HuH-7 (cell line): ENCODE measurements at regions not wholly inside any gene's neighbourhood (a gene's known extent, or its start where the extent isn't known, plus 50 kb on each side); places are given as distances from the start of the nearest gene placed in this dataset.

Source experiments
- DNase-seq: peaks from one replicate; pipeline ENCODE4 v3.0.0; 2011; ENCODE audit warnings: low spot score

DNA sequence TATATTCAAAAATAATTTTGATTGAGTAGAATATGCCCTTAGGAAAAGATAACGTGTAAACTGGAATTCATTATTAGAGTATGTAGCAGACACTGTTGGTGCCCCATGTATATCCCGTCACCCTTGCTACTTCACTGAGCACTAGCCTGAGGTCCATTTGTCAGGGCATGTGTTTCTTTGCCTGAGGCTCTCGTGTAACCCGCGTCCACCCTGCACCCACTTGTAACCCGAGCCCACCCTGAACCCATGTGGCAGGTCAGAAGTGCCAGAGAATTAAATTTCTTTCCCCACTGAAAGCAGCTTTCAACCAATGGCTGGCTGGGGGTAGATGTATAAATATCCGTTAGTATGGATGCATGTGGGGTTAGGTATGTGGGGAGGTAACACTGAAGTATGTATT, 474.2 kb upstream of the ZNF385D start:
- no peak for DNase-seq

DNA sequence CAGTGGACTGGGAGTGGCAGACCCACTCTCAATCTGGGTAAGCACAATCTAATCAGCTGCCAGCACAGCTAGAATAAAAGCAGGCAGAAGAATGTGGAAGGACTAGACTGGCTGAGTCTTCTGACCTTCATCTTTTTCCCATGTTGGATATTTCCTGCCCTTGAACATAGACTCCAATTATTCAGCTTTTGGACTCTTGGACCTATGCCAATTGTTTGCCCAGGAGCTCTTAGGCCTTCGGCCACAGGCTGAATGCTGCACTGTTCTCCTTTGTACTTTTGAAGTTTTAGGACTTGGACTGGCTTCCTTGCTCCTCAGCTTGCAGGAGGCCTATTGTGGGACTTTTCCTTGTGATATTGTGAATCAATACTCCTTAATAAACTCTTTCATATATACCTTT, 477.7 kb upstream of the ZNF385D start:
- DNase-seq, result no peak

DNA sequence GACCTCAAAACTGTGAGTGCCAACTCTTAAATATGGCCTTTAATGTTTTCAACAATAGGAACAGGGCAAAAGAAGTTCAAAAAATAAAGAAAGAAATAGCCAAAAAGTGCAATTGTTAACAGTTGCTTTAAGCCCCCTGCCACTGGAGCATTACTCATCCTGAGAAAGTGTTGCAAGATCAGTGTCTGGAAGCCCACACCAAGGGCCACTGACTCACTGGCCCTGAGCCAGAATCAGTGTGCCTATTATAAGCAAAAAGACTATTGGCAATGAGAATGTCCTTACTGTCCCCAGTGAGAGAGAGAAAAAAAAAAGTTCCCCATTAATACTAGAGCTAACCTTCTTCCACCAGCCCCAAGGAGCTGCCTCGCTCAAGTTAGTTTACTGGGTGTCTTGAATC, 480.1 kb upstream of the ZNF385D start:
- DNase-seq, result no peak

DNA sequence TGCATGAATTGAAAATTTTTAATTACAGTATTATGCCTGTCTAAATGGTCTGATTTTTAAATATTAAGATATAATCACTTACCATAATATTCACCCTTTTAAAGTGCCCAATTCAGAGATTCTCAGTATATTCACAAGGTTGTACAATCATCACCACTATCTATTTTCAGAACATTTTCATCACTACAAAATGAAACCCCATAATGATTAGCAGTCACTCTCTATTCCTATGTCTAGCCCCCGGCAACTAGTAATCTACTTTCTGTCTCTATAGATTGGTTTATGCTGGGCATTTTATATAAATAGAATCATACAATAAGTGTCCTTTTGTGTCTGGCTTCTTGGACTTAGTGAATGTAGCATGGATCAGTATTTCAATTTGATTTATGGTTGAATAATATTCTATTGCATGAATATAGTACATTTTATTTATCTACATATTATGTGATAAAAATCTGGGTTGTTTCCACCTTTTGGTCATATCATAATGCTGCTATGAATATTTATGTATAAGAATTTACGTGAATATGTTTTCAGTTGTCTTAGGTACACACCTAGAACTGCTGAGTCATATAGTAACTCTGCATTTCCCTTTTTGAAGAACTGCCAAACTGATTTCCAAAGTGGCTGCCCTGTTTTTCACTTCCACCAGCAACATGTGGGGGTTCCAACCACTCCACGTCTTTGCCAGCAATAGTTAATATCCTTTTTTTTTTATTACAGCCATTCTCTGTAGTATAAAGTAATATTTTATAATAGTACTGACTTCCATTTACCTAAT, 485.7 kb upstream of the ZNF385D start:
- DNase-seq, result no peak

DNA sequence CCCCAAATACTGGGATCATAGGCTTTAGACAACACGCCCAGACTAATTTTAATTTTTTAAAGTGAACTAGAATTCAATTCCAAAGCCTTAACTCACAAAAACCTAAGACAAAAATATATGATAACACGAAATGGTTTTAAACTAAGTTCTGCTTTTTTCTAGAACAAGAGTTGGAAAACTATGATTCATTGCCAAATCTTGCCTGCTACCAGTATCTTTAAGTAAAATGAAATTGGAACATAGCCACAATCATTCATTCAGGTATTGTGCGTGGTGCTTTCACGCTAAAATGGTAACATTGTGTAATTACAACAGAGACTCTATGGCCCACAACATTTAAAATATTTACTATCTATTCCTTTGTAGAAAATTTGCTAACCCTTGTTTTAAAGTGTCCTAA, 488.0 kb upstream of the ZNF385D start:
- DNase-seq, result no peak

DNA sequence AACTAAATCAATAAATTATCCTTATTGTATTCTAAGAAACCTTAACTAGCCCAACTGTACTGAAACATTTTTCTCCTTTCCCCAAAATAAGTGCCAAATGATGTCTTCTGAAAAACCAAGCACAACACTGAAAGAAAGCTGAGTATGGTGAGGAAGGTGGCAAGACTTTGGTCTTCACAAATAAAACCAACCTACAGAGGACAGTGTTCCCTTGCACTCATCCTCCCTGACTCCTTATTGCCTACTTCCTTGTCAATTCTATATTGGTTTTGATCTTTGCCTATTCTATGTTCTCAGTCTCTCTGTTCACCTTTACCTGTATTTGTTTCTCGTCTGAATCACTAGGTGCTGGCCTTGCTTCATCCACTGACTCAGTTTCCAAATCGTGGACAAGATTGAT, 490.1 kb upstream of the ZNF385D start:
- DNase-seq, result no peak

DNA sequence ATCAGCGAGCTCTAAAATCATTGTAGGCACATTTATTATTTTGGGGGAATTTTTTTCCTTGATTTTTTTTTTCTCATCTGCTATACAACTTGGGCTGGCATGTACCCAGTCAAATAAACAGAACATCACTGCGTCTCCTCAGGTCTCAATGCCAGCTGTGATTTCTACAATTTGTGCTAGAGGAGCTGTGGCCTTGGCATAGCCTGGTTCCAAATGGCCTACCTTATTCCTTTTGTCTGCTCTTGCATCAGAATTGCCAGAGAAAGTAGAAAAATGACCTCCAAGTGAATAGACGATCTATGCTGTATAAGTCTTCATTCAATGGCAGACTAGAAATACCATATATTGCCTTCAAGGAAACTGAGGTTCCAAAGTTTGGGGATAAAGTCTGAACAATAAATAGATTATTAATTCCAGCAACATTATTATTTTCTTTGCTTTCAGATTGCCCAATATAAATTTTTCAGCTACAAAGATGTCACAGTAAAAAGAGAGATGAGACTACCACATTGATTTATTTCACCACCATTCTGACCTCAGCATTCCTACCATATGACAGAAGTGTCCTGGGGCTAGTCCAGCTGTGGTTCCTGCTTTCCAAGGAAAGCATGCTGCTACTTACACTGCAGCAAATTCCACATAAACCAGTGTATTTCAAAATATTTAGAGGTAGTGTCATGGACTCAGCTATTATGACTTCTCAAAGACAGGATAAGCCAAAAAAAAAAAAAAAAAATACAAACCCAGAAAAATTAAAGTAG, 493.9 kb upstream of the ZNF385D start:
- DNase-seq, result no peak

DNA sequence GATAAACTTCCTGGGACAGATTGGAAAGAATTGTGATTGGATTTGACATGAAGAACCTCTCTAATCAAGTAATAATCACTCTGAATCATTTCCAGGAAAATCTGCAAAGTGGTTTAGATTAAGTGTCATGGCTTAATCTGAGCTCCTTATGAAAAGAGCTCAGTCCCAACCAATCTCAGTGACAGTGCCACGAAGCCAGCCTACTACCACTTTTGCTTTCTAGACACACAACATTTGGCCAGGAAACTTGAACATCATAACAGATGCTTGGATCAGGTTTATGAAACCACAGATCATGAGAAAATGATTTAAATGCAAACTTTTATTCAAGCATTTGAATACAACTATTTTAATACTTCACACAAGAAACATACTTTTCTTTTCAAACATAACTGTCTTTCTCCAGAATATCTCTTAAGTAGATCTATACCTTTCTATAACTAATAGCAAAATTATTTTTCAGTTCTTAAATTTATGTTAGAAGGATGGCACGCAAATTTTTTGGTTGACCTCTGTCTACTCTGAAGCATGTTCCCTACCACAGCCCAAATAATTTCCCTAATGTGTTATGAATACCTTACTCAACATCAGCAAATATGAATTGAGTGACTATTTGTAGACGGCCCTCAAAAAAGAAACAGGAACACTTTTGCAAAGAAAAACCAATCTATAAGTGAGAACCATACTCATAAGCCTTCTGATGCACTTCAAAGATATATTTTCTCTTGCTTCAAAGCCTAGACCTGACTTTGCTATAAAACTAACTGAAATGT, 495.0 kb upstream of the ZNF385D start:
- DNase-seq, result no peak

DNA sequence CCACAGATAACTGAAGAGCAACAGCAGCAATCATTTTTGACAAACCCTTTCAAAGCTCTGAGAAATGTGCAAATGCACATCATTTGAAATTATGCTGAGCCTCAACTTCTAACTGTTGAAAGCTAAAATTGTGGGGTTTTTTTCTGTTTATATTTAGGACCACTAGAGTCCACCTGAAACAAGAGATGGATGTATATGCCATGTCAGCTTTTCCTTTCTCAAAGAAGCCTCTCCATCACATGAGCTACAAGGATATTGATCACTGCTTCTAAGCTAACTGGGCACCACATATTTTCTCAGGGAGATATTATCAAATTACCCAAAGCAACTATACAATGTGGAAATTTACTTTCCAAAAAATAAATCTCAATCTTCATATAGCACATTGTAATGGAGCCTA, 498.6 kb upstream of the ZNF385D start:
- DNase-seq, result no peak

DNA sequence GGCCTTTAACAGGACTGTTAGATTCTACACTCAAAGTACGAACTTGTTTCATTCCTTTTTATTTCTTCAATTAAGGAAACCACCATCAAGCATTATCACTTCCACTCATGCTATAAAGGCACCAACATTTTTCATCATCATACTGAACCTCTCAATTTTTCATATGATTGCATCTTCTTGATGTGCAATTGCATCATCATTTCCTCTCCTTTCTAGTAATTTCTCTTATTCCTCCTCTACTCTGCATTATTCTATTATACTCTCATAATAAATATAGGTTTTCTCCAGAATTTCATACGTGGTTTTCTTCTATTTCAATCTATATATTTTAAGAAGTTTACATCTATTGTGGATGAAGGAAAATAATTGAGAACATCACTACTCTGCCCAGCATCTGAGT, 506.2 kb upstream of the ZNF385D start:
- DNase-seq, result no peak

DNA sequence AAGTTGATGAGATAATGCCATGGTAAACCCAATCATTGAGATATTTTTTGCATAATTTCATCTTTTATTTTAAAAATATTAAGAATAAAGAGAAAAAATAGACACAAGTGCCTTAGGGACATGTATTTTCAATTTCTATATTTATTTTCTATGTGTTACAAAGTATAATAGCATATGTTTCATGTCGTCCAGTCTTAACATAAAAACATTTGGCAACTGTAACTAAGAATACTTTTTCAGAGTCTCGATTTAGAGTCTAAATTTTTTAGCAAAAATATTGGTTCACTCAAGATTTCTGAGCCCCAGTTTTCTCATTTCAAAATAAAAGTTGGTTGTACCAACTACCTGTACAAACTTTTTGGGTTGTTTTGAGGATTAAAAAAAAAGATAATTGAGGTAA, 511.4 kb upstream of the ZNF385D start:
- no peak for DNase-seq

DNA sequence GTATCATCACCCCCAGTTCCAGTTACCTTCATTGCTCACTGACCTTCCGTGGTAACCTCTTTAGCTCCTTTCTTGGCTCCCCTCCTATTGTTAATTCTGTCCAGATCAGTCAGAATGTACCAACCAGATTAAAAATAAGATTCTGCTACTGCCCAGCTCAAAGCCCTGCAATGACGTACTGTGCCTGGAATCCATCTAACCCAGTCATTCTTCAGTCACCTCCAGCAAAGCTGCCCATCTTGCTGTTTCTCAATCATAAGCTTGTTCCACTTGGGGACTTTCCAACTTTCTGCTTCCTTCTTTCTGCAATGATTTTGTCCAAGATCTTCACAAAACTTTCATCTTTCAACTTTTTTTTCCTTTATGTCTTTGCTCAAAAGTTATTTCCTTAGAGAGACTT, 512.0 kb upstream of the ZNF385D start:
- no peak for DNase-seq

DNA sequence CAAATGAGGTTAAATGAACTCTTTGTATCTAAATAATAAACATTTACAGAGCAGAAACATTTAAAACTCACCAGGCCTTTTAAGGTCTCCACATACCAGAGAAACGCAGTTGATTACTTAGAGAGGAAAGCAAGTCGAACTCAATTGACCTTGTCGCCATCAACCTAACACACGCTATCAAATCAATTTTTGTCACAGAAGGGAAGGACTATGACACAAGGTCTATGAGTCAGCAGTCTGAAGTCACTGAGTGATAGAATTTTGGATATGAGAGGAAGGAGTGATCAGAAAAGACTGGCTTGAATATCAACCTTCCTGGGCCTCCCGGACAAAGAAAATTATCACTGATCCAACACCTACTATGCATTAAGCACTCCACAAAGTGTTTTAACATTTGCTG, 514.4 kb upstream of the ZNF385D start:
- DNase-seq, result no peak

DNA sequence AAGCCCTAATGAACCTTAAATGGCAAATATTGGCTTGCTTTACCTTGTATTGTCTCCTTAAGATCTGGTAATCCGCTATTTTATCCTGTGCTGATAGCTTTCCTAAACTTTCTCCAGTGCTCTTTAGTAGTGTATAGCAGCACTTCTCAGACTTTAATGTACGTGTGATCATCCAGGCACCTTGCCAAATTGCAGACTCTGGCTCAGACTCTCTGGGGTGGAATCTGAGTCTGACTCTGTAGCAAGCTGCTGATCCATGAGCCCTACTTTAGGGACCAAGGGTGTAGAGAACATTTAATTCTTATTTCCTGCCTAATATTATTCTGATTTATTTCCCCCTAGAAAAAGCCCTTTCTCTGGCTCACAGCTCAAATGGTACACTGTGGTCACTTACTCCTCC, 518.8 kb upstream of the ZNF385D start:
- no peak for DNase-seq

DNA sequence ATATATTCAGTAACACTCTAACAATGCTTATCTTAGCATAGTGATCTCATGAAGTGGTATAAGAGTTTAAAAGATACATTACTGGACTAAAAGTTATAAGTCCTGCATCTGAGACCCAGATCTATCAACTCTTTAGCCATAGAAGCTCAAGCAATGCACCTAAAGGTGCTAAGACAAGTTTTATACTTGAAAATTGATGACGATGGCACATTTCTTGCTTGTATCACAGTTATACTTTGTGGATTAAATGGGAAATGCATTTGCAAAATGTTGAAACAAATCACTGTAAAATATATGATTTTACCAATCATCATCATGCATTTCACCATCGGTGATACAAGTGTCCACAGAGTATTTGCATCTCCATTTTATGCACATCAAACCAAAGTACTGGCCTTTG, 525.3 kb upstream of the ZNF385D start:
- DNase-seq, result no peak

DNA sequence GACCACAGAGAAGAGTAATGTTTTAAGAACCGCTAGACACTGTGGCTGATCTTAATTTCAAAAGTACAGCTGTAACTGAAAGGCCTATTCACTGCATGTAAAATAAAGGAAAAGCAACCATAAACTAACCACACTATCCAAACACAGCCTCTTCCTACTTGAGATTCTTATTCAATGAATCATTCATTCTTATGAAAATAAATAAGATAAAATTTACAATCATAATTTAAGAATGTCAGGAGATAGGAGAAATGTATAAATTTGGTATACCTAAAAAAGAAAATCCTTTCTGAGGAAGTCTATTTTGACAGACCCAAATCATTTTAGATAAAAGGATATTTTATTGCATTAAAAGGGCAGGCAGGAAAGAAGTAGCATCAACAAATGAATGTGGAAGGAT, 533.5 kb upstream of the ZNF385D start:
- DNase-seq, result no peak

DNA sequence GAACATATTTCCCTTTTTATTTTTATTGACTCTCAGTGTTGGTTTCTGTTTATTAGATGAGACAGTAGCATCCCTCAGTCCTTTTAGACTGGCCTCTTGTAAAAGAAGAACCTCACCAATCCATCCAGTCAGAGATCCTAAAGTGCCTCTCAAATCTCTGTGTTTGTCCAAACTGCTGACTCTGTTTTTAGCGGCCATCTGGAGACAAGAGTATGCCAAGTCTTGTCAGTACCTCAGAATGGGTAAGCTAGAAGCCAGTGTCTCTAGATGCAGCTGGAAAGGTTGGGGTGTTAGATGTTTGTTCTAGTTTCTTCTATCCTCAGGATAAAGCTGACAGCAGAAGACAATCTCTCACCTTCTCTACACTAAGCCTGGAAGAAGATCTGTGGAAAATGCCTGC, 537.7 kb upstream of the ZNF385D start:
- DNase-seq, result no peak

DNA sequence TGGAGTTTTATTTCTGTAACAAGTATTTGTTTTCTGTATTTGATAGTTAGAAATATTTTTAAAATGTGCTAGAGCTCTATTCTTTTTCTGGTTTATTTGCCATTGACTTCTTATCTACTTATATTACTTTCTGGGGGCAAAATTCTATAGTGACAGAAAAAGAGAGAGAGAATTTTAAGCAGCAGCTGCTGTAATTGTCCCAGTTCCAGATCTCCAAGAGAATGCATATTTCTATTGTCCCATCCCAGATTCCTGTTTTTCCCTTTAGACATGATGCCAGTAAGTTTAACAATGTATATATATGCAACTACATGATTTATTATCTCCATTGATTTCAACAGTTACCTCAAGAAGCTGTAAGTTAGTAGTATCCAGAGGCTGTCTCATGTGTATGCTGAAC, 541.7 kb upstream of the ZNF385D start:
- no peak for DNase-seq

DNA sequence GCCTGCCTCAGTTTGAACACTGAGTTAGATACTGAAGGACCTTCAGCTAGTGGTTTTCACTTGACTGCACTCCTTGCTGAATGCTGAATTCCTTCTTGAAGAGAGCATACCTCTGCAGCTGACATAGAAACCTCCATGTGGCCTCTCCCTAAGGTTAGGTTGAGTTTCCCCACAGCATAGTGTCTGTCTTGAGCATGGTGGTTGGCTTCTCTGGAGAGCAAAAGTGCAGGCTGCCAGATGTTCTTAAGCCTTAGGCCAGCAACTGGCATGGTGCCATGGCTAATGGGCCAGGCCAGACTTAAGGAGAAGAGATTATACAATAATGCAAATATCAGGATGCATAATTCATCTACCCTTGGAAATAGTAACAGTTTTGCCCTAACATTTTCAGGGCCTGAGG, 545.6 kb upstream of the ZNF385D start:
- no peak for DNase-seq

DNA sequence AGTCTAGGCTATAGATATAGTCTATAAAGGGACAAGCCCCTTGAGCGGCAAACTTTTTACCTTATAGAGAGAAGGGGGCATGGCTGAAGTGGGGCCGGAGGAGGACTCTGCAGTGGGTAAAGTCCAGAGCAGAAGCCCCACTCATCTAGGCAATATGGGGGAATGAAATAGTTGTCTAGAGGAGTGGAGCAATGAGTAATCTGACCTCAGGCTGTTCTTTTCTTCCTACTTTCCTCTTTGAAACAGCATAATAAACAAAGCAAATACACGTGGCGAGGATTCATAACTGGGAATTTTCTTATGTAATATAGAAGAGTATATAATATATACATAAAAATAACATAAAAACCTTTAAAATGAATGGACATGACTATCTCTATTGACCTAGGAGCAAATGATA, 546.4 kb upstream of the ZNF385D start:
- DNase-seq, result no peak

DNA sequence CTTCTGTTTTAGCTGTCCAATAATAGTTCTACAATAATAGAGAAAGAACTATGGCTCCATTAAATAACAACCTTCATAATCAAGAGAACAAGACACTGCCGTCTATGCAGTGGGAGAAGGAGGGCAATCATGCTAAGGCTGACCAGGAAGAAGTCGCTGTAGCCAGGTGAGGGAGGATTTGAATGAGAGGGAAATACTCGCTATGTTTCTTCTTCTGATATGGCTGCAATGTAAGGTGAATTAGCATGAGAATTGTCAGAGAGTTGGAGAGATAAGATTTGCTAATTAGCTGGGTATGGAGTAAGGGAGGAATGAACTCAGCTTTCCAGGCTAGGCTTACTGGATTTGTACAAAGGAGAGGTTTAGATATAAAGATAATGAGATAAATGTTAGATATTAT, 555.4 kb upstream of the ZNF385D start:
- no peak for DNase-seq

DNA sequence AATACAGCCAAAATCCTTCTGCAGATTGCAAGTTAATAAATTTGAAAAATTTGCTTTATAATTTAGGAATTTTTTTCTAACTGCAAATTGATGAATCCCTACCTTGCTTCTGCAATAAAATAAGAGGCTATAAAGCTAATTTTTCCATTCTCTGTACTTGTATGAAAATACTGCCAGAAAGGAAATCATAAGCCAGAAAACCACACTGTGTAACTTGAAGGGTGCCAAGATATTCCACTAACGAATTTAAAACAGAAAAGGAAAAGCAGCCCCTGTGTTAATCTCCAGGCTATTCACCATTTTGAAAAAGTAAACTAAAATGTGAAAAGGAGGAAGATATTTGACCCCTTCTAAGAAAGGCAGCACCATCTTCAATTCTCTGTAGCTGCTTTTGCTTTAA, 557.9 kb upstream of the ZNF385D start:
- no peak for DNase-seq

DNA sequence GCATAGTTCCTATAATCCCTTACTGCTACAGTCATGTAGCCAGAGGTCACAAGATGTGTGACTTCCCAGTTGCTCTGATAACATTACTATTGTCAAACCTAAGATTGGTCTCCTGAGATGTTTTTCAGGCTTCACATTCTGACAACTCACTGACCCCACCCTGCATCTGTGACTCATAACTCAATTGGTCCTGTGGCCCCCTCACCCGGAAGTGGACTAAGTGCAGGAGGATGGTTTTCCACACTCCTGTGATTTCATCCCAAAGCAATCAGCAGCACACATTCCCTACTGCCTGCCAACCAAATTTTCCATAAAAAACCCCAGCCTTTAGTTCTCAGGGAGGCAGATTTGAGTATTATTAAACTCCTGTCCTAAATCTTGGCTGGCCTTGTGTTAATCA, 564.9 kb upstream of the ZNF385D start:
- DNase-seq, result no peak
